ENCODE measurements at regions not wholly inside any gene's neighbourhood (a gene's known extent, or its start where the extent isn't known, plus 50 kb on each side); places are given as distances from the start of the nearest gene placed in this dataset.
"Not testable (repeated sequence)": the region's sequence is repeated elsewhere in the genome, so short reads cannot be mapped to it uniquely, and the experiment has no call there.

GRCh38 chr12:68397566-68398158, 65.5 kb upstream of the MDM1 start:
- Histone ChIP-seq H3K36me3 (ENCODE audit: control insufficient read depth in 1 of 2, insufficient read depth in 2 of 2, low read length in 2 of 2) (no peaks in the 10 kb centered on the region), H3K27ac (ENCODE audit: low read depth, low read length) (no peak overlapping the region), H2AFZ (ENCODE audit: low read depth, low read length, poor library complexity, severe bottlenecking) (no peak overlapping the region), H3K9me3 (ENCODE audit: control insufficient read depth in 1 of 2, insufficient read depth in 1 of 2, low read depth in 1 of 2, low read length in 2 of 2) (no peaks in the 10 kb centered on the region), H3K4me2 (ENCODE audit: low read length) (no peak overlapping the region), H3K9ac (ENCODE audit: low read length) (no peak overlapping the region), H4K20me1 (ENCODE audit: insufficient read depth) (no peaks in the 10 kb centered on the region), H3K4me1 (ENCODE audit: control insufficient read depth in 1 of 2, insufficient read depth in 2 of 2, low read length in 2 of 2) (no peaks in the 10 kb centered on the region), H3K9me2 (ENCODE audit: insufficient read depth) (no peaks in the 10 kb centered on the region), H3K27me3 (ENCODE audit: insufficient read depth, low read length) (no peaks in the 10 kb centered on the region), H3K79me2 (ENCODE audit: insufficient read depth, low read length) (no peaks in the 10 kb centered on the region), H3K4me3 (replicated peaks in 1 of 2; ENCODE audit: low read depth in 1 of 2, low read length in 2 of 2) (no peak overlapping the region)
- TF ChIP-seq, protein P1, sequence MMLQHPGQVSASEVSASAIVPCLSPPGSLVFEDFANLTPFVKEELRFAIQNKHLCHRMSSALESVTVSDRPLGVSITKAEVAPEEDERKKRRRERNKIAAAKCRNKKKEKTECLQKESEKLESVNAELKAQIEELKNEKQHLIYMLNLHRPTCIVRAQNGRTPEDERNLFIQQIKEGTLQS (IDR thresholded peaks at IDR 0.05): no peak
- TF ChIP-seq, protein P2, sequence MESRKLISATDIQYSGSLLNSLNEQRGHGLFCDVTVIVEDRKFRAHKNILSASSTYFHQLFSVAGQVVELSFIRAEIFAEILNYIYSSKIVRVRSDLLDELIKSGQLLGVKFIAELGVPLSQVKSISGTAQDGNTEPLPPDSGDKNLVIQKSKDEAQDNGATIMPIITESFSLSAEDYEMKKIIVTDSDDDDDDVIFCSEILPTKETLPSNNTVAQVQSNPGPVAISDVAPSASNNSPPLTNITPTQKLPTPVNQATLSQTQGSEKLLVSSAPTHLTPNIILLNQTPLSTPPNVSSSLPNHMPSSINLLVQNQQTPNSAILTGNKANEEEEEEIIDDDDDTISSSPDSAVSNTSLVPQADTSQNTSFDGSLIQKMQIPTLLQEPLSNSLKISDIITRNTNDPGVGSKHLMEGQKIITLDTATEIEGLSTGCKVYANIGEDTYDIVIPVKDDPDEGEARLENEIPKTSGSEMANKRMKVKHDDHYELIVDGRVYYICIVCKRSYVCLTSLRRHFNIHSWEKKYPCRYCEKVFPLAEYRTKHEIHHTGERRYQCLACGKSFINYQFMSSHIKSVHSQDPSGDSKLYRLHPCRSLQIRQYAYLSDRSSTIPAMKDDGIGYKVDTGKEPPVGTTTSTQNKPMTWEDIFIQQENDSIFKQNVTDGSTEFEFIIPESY (IDR thresholded peaks at IDR 0.05; ENCODE audit: extremely low read depth, insufficient replicate concordance, low read length): no peak
- no peak for TF ChIP-seq POLR2A (IDR thresholded peaks at IDR 0.05; ENCODE audit: borderline replicate concordance, extremely low read depth, insufficient read depth, insufficient read length)
- TF ChIP-seq ZNF274 (IDR thresholded peaks at IDR 0.05; ENCODE audit: low read depth, low read length): no peak
- TF ChIP-seq MAX (IDR thresholded peaks at IDR 0.05): no peak
- no peak for TF ChIP-seq EGR1 (IDR thresholded peaks at IDR 0.05; ENCODE audit: low read depth)
- TF ChIP-seq SP1 (IDR thresholded peaks at IDR 0.05; ENCODE audit: low read depth): no peak
- no peak for TF ChIP-seq TCF7L2 (IDR thresholded peaks at IDR 0.05; ENCODE audit: borderline replicate concordance, extremely low read depth, insufficient read depth, insufficient read length)
- no peak for TF ChIP-seq JUND (IDR thresholded peaks at IDR 0.05)
- TF ChIP-seq POLR2AphosphoS5 (IDR thresholded peaks at IDR 0.05; ENCODE audit: low read depth, low read length): no peak
- BruUV-seq (replicated peaks): no TSS peak
- intact Hi-C loops (cut with micrococcal nuclease): no loop called here
- ChIA-PET POLR2A (no interaction called here), RAD21 (ENCODE audit: low non-redundant PET in 1 of 2, low total read pairs in 2 of 2, uncharacterized antibody in 2 of 2, unreplicated experiment in 2 of 2) (no interaction called here), CTCF (no interaction called here)
- no peak for ATAC-seq
- no peak for DNase-seq (ENCODE audit: low read depth, low spot score)

DNA sequence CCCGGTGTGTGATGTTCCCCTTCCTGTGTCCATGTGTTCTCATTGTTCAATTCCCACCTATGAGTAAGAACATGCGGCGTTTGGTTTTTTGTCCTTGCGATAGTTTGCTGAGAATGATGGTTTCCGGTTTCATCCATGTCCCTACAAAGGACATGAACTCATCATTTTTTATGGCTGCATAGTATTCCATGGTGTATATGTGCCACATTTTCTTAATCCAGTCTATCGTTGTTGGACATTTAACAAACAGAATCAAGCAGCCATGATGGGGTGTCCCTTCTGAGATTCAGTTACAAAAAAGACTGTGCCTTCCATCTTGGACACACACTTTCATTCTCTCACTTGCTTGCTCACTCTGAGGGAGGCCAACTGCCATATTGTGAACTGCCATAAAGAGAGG, 66.5 kb upstream of the MDM1 start:
- H2AFZ ChIP-seq (ENCODE audit: low read depth, low read length, poor library complexity, severe bottlenecking); RAD21 ChIA-PET (ENCODE audit: low non-redundant PET in 1 of 2, low total read pairs in 2 of 2, uncharacterized antibody in 2 of 2, unreplicated experiment in 2 of 2); CTCF ChIA-PET; DNase-seq (ENCODE audit: low read depth, low spot score); H3K4me1 ChIP-seq (ENCODE audit: control insufficient read depth in 1 of 2, insufficient read depth in 2 of 2, low read length in 2 of 2); BruUV-seq (replicated peaks); H3K79me2 ChIP-seq (ENCODE audit: insufficient read depth, low read length); H3K4me3 ChIP-seq (replicated peaks in 1 of 2; ENCODE audit: low read depth in 1 of 2, low read length in 2 of 2); ATAC-seq; H3K9me2 ChIP-seq (ENCODE audit: insufficient read depth); H3K27me3 ChIP-seq (ENCODE audit: insufficient read depth, low read length); H3K36me3 ChIP-seq (ENCODE audit: control insufficient read depth in 1 of 2, insufficient read depth in 2 of 2, low read length in 2 of 2); H3K9me3 ChIP-seq (ENCODE audit: control insufficient read depth in 1 of 2, insufficient read depth in 1 of 2, low read depth in 1 of 2, low read length in 2 of 2); H3K4me2 ChIP-seq (ENCODE audit: low read length); intact Hi-C loops (cut with micrococcal nuclease); H3K27ac ChIP-seq (ENCODE audit: low read depth, low read length); H4K20me1 ChIP-seq (ENCODE audit: insufficient read depth); H3K9ac ChIP-seq (ENCODE audit: low read length); POLR2A ChIA-PET: not testable (repeated sequence)
